ENCODE measurements at regions not wholly inside any gene's neighbourhood (a gene's known extent, or its start where the extent isn't known, plus 50 kb on each side); places are given as distances from the start of the nearest gene placed in this dataset.
"Not testable (repeated sequence)": the region's sequence is repeated elsewhere in the genome, so short reads cannot be mapped to it uniquely, and the experiment has no call there.

- DNase-seq: no peak
These were observed 327.6 kb upstream of the SFSWAP start for GRCh38 chr12:131383291-131383690.

- no peak for DNase-seq
These were observed 326.9 kb upstream of the SFSWAP start for GRCh38 chr12:131383741-131384543.

DNA sequence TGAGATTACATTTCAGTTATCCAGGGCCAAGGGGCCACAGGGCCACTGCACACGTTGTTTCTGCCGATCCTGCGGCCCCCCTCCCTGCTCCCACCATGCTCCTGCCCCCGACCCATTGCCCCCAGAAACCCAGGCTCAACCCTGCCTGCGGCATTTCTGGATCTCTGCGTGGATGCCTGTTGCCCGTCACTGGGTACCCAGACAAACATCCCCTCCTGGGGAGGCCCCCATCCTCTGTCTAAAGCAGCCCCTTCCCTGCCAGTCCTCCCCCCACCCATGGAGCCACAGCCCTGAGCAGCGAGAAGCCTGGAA is 326.4 kb upstream of the SFSWAP start:
- DNase-seq: no peak

GRCh38 chr12:131385313-131386166 is 325.4 kb upstream of the SFSWAP start:
- DNase-seq: no peak

DNA sequence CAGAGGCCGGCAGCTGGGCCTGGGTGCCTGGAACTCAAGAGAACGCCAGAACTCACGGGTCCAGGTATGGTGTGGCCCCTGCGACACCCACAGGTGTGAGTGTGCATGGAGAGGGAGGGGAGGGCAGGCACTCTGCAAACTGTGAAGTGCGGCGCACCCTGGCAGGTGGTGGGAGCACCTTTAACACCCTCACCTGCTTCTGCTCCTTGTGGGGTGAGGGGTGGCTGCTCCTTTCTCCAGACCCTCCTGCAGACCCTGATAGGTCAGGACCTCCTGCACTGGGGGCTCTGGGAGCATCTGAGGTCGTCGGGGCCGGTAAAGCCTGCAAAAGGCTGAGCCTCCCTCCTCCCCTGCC is 324.7 kb upstream of the SFSWAP start:
- DNase-seq: no peak

GRCh38 chr12:131386781-131387180 is 324.1 kb upstream of the SFSWAP start:
- no peak for DNase-seq

GRCh38 chr12:131387281-131388163 is 323.4 kb upstream of the SFSWAP start:
- DNase-seq: no peak

DNA sequence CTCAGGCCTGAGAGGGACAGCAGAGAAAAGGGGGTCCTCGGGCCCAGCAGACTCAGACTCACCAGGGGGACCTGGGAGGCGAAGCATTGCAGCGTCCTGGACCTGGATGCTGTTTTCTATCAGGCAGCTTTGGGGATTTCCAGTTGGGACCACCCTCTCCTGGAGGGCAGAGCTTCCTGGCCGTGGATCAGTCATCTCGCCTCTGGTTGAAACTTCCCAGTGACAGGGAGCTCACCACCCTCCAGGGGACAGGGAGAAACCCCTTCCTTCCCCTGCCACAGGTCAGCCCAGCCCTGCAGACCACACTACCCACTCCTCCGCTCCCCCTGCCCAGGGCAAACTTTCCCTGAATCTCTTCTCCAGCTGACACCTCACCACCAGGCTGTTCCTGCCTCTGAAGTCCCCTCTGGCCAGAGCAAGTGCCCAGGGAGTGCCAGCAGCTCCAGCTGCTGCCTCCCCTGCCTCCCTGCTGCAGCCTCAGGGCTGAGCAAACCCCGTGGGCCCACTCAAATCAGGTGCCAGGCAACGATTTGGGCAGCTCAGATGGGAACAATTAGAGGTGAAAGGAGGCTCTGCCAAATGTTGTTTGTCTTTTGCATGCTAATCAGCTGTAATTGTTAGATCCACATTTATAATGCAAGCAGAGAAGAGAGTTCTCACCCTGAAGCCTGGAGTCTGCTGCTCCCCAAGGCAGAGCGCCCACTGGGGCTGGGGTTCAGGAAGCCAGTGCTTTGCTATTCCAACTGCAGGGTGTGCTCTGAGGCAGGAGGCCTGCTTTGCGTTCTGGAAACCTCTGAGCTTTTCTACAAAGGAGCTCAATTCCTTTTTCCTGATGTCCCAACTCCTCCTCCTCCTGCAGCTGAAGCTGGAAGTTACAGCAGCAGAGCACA is 322.5 kb upstream of the SFSWAP start:
- DNase-seq: not testable (repeated sequence)

- no peak for DNase-seq
These were observed 321.6 kb upstream of the SFSWAP start for GRCh38 chr12:131389054-131390013.

GRCh38 chr12:131390412-131391334 is 320.2 kb upstream of the SFSWAP start:
- DNase-seq: no peak

- no peak for DNase-seq
These were observed 319.5 kb upstream of the SFSWAP start for GRCh38 chr12:131391399-131391798.

- DNase-seq: not testable (repeated sequence)
These were observed 316.1 kb upstream of the SFSWAP start for GRCh38 chr12:131394752-131395151.

DNA sequence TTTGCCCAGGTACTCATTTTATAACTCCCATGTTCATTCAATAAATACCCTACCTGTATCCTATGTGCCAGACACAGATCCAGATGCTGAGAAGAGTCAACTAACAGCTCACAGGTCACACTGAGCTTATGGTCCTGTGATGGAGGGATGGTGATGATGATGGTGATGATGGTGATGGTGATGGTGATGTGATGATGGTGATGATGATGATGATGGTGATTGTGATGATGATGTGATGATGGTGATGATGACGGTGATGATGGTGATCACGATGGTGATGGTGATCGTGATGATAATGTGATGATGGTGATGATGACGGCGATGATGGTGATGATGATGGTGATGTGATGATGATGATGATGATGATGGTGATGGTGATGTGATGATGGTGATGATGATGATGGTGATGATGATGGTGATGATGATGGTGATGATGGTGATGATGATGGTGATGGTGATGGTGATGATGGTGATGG is 315.6 kb upstream of the SFSWAP start:
- not testable (repeated sequence) for DNase-seq

GRCh38 chr12:131395971-131396573 is 314.8 kb upstream of the SFSWAP start:
- DNase-seq: no peak

DNA sequence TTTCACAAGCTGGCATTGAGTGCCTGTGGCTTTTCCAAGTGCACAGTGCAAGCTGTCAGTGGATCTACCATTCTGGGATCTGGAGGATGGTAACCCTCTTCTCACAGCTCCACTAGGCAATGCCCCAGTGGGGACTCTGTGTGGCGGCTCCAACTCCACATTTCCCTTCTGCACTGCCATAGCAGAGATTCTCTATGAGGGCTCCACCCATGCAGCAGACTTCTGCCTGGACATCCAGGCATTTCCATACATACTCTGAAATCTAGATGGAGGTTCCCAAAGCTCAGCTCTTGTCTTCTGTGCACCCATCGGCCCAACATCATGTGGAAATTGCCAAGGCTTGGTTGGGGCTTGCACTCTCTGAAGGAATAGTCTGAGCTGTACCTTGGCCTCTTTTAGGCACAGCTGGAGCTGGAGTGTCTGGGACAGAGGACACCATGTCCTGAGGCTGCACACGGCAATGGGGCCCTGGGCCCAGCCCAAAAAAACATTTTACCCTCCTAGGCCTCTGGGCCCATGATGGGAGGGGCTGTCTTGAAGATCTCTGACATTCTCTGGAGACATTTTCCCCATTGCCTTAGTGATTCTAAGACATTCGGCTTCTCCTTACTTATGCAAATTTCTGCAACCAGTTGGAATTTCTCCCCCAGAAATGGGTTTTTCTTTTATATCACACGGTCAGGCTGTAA is 313.3 kb upstream of the SFSWAP start:
- DNase-seq: no peak

GRCh38 chr12:131399000-131399399 is 311.9 kb upstream of the SFSWAP start:
- DNase-seq: no peak

GRCh38 chr12:131400668-131401294 is 310.1 kb upstream of the SFSWAP start:
- not testable (repeated sequence) for DNase-seq

All from stimulated activated CD8-positive, alpha-beta memory T cell treated with anti-CD3 and anti-CD28 coated beads, Interleukin-4, amount 100 ng/mL, for 48 hours (primary cell).